DND-41 (cell line): ENCODE measurements at regions not wholly inside any gene's neighbourhood (a gene's known extent, or its start where the extent isn't known, plus 50 kb on each side); places are given as distances from the start of the nearest gene placed in this dataset.

ENCODE experiments used
- ATAC-seq: fragments of 200-7000 bp; cut with Tn5 transposase; 3 replicates; pipeline ENCODE4 v1.9.1; 2021; ENCODE audit warnings: low read depth; ENCODE audit not compliant: insufficient read depth
- DNase-seq: peaks from one replicate; pipeline ENCODE4 v3.0.0-alpha.2; 2020
- H2AFZ ChIP-seq: 2 replicates; pipeline ENCODE4 v1.6.0; 2012; ENCODE audit warnings: low read depth, low read length
- H3K27ac ChIP-seq: 2 replicates; pipeline ENCODE4 v1.5.1; 2012; ENCODE audit warnings: low read length, inconsistent platforms
- H3K27me3 ChIP-seq: fragments of 200-600 bp; sonication (generic); 2 replicates; pipeline ENCODE4 v1.6.0; 2012; ENCODE audit warnings: low read length, mild to moderate bottlenecking, inconsistent platforms; ENCODE audit not compliant: insufficient read depth, poor library complexity
- H3K36me3 ChIP-seq: 2 replicates; pipeline ENCODE4 v1.5.1; 2012; ENCODE audit warnings: low read length, inconsistent platforms; ENCODE audit not compliant: insufficient read depth
- H3K4me1 ChIP-seq: 2 replicates; pipeline ENCODE4 v1.5.1; 2012; ENCODE audit warnings: mild to moderate bottlenecking, low read length; ENCODE audit not compliant: insufficient read depth
- H3K4me2 ChIP-seq: 2 replicates; pipeline ENCODE4 v1.6.0; 2012; ENCODE audit warnings: mild to moderate bottlenecking, moderate library complexity, low read length, inconsistent platforms; ENCODE audit not compliant: insufficient read depth
- H3K4me3 ChIP-seq, 2 experiments: fragments of 200-600 bp in 1 of 2; shearing (Covaris generic) in 1 of 2; 2 replicates each; pipeline ENCODE4 v1.5.1; 2012 to 2016; ENCODE audit warnings: inconsistent platforms in 2 of 2, low read length in 2 of 2, mild to moderate bottlenecking in 2 of 2, low read depth in 1 of 2, moderate library complexity in 1 of 2
- H3K79me2 ChIP-seq: 2 replicates; pipeline ENCODE4 v1.6.0; 2012; ENCODE audit warnings: low read length, inconsistent platforms; ENCODE audit not compliant: insufficient read depth
- H3K9ac ChIP-seq: 2 replicates; pipeline ENCODE4 v1.6.0; 2012; ENCODE audit warnings: low read depth, mild to moderate bottlenecking, inconsistent platforms, low read length, moderate library complexity
- H3K9me3 ChIP-seq: 2 replicates; pipeline ENCODE4 v1.5.1; 2012; ENCODE audit warnings: low read length, moderate library complexity, mild to moderate bottlenecking, inconsistent platforms; ENCODE audit not compliant: insufficient read depth, severe bottlenecking
- H4K20me1 ChIP-seq: 2 replicates; pipeline ENCODE4 v1.6.0; 2012; ENCODE audit warnings: low read length; ENCODE audit not compliant: insufficient read depth
- EZH2 ChIP-seq: IDR thresholded peaks from 3 replicates; pipeline ENCODE4 v1.6.1; 2012; ENCODE audit warnings: borderline replicate concordance, low read depth, mild to moderate bottlenecking, moderate library complexity, low read length, inconsistent platforms; ENCODE audit not compliant: severe bottlenecking
- TF ChIP-seq, protein P1 (sequence below): IDR thresholded peaks from 2 replicates; pipeline ENCODE4 v1.5.1; 2012; ENCODE audit warnings: borderline replicate concordance, low read length, moderate library complexity, mild to moderate bottlenecking; ENCODE audit not compliant: poor library complexity, severe bottlenecking; ENCODE audit errors: extremely low read depth

DNA sequence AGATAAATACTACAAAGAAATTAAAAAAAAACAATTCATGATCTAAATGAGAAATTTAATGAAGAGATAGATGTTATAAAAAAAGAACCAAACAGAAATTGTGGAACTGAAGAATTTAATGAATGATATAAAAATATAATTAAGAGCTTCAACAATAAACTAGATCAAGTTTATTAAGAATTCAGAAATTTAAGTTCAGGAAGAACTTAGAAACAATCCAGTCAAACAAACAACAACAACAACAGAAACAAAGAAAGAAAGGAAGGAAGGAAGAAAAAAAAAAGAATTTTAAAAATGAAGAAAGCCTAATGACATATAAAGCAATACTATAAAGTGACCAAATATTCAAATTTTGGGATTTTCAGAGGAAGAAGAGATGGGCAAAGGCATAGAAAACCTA is 157.3 kb upstream of the FOXN2 start:
- H4K20me1 ChIP-seq = no peaks in the 10 kb centered on the region
- H3K9me3 ChIP-seq = peaks cover 18% of the 10 kb centered on the region
- H3K4me2 ChIP-seq = no peak overlapping the region
- TF ChIP-seq EZH2 = no peak
- TF ChIP-seq, protein P1, sequence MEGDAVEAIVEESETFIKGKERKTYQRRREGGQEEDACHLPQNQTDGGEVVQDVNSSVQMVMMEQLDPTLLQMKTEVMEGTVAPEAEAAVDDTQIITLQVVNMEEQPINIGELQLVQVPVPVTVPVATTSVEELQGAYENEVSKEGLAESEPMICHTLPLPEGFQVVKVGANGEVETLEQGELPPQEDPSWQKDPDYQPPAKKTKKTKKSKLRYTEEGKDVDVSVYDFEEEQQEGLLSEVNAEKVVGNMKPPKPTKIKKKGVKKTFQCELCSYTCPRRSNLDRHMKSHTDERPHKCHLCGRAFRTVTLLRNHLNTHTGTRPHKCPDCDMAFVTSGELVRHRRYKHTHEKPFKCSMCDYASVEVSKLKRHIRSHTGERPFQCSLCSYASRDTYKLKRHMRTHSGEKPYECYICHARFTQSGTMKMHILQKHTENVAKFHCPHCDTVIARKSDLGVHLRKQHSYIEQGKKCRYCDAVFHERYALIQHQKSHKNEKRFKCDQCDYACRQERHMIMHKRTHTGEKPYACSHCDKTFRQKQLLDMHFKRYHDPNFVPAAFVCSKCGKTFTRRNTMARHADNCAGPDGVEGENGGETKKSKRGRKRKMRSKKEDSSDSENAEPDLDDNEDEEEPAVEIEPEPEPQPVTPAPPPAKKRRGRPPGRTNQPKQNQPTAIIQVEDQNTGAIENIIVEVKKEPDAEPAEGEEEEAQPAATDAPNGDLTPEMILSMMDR = no peak
- H3K36me3 ChIP-seq = no peaks in the 10 kb centered on the region
- no peak overlapping the region for H3K9ac ChIP-seq
- H2AFZ ChIP-seq = no peak overlapping the region
- ATAC-seq (no peak), DNase-seq (no peak)
- no peaks in the 10 kb centered on the region for H3K4me1 ChIP-seq
- no peaks in the 10 kb centered on the region for H3K79me2 ChIP-seq
- H3K27ac ChIP-seq = no peak overlapping the region
- no peak overlapping the region for H3K4me3 ChIP-seq
- no peaks in the 10 kb centered on the region for H3K27me3 ChIP-seq

DNA sequence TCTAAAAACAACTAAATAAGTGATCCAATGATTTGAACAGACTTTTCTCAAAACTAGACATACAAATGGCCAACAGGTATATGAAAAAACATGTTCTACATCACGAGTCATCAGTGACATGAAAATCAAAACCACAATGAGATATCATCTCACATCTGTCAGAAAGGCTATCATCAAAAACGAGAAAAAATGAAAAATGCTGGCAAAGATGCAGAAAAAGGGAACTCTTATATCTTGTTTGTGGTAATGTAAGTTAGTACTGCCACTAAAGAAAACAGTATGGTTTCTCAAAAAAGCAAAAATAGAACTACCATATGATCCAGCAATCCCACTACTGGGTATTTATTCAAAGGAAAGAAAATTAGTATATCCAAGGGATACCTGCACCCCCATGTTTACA is 152.9 kb upstream of the FOXN2 start:
- TF ChIP-seq, protein P1 = no peak
- no peak for TF ChIP-seq EZH2

DNA sequence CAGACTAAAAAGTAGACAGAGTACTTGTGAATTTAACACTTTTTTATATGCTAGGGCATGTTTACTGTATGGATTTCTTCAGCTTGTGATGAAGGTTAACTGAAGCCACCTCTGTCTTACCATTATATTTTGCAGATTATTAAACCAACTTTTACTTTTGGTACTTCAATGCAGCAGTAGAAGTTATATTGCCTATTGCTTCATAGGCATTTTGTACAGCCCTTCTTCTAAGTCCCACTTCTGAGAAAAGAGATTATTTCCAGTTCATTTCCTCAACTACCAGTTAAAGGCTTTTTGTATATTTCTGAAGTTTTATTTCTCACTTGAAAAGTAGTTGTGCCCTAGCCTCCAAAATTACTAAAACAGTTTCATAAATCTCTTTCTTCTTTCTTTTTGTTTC is 151.7 kb upstream of the FOXN2 start:
- Histone ChIP-seq H2AFZ (no peak overlapping the region), H3K4me1 (no peaks in the 10 kb centered on the region), H3K27me3 (no peaks in the 10 kb centered on the region), H4K20me1 (no peaks in the 10 kb centered on the region), H3K36me3 (no peaks in the 10 kb centered on the region), H3K4me2 (no peak overlapping the region), H3K27ac (no peak overlapping the region), H3K4me3 (no peak overlapping the region), H3K9ac (no peak overlapping the region), H3K79me2 (no peaks in the 10 kb centered on the region), H3K9me3 (peaks cover 1% of the 10 kb centered on the region)
- TF ChIP-seq EZH2 = no peak
- TF ChIP-seq, protein P1 = no peak
- DNase-seq (no peak), ATAC-seq (no peak)

More for the DNA sequence above, 152.9 kb upstream of the FOXN2 start:
- no peak overlapping the region for H3K9ac ChIP-seq
- no peaks in the 10 kb centered on the region for H3K4me1 ChIP-seq
- no peak overlapping the region for H3K27ac ChIP-seq
- no peaks in the 10 kb centered on the region for H3K79me2 ChIP-seq
- no peaks in the 10 kb centered on the region for H4K20me1 ChIP-seq
- no peaks in the 10 kb centered on the region for H3K27me3 ChIP-seq
- no peak overlapping the region for H2AFZ ChIP-seq
- no peak for ATAC-seq
- H3K4me2 ChIP-seq = no peak overlapping the region
- no peaks in the 10 kb centered on the region for H3K36me3 ChIP-seq
- no peak for DNase-seq
- H3K4me3 ChIP-seq = no peak overlapping the region
- peaks cover 5% of the 10 kb centered on the region for H3K9me3 ChIP-seq
